GM23248 (cell line): ENCODE measurements at regions not wholly inside any gene's neighbourhood (a gene's known extent, or its start where the extent isn't known, plus 50 kb on each side); places are given as distances from the start of the nearest gene placed in this dataset.
A peak's percentile ranks its signal among the peaks of the same experiment; 100 is the strongest.

Source experiments
- DNase-seq: peaks from one replicate; pipeline ENCODE4 v3.0.0-alpha.2; 2015
- H2AFZ ChIP-seq: fragments of 200-600 bp; sonication (generic); 2 replicates; pipeline ENCODE4 v1.6.1; 2016; ENCODE audit warnings: antibody characterized with exemption
- H3F3A ChIP-seq: fragments of 200-600 bp; sonication (generic); 2 replicates; pipeline ENCODE4 v1.6.1; 2016; ENCODE audit warnings: mild to moderate bottlenecking, antibody characterized with exemption, mixed run types; ENCODE audit not compliant: insufficient read depth
- H3K27ac ChIP-seq: fragments of 200-600 bp; sonication (generic); 2 replicates; pipeline ENCODE4 v1.5.1; 2016; ENCODE audit warnings: mild to moderate bottlenecking
- H3K27me3 ChIP-seq: fragments of 200-600 bp; sonication (generic); replicated peaks from 2 replicates; pipeline ENCODE4 v1.6.1; 2016; ENCODE audit warnings: mild to moderate bottlenecking; ENCODE audit not compliant: insufficient read depth
- H3K36me3 ChIP-seq: fragments of 200-600 bp; sonication (generic); 2 replicates; pipeline ENCODE4 v1.6.1; 2016; ENCODE audit warnings: low read depth, mild to moderate bottlenecking
- H3K4me1 ChIP-seq: fragments of 200-600 bp; sonication (generic); 2 replicates; pipeline ENCODE4 v1.6.1; 2016; ENCODE audit warnings: mild to moderate bottlenecking; ENCODE audit not compliant: insufficient read depth
- H3K4me2 ChIP-seq: fragments of 200-600 bp; sonication (generic); one replicate; pipeline ENCODE4 v1.6.1; 2016; ENCODE audit warnings: mild to moderate bottlenecking; ENCODE audit not compliant: unreplicated experiment
- H3K4me3 ChIP-seq: fragments of 200-600 bp; sonication (generic); 2 replicates; pipeline ENCODE4 v1.5.1; 2016; ENCODE audit warnings: mild to moderate bottlenecking
- H3K79me2 ChIP-seq: fragments of 200-600 bp; sonication (generic); 2 replicates; pipeline ENCODE4 v1.6.1; 2016; ENCODE audit warnings: mild to moderate bottlenecking; ENCODE audit not compliant: insufficient read depth
- H3K9ac ChIP-seq: fragments of 200-600 bp; sonication (generic); 2 replicates; pipeline ENCODE4 v1.6.1; 2016; ENCODE audit warnings: mild to moderate bottlenecking
- H3K9me2 ChIP-seq: fragments of 200-600 bp; sonication (generic); 2 replicates; pipeline ENCODE4 v1.6.1; 2016; ENCODE audit warnings: mixed run types, mild to moderate bottlenecking, moderate library complexity; ENCODE audit not compliant: insufficient read depth
- H3K9me3 ChIP-seq: fragments of 200-600 bp; sonication (generic); one replicate; pipeline ENCODE4 v1.6.1; 2017; ENCODE audit warnings: low read depth
- H4K20me1 ChIP-seq: fragments of 200-600 bp; sonication (generic); 2 replicates; pipeline ENCODE4 v1.6.0; 2016; ENCODE audit not compliant: insufficient read depth
- EZH2 ChIP-seq: fragments of 200-600 bp; sonication (generic); IDR thresholded peaks from 2 replicates; pipeline ENCODE4 v1.6.1; 2018; ENCODE audit warnings: antibody characterized with exemption, mild to moderate bottlenecking; ENCODE audit not compliant: insufficient read depth, poor library complexity, severe bottlenecking
- EZH2phosphoT487 ChIP-seq: fragments of 200-600 bp; sonication (generic); IDR thresholded peaks from 2 replicates; pipeline ENCODE4 v1.6.1; 2018; ENCODE audit warnings: antibody characterized with exemption, moderate library complexity, mild to moderate bottlenecking, low read depth; ENCODE audit not compliant: insufficient read depth
- WGBS, 2 experiments: methylation state at CpG; one replicate each; pipeline ENCODE4 v1.1.6; 2015 to 2017; ENCODE audit warnings: low lambda C conversion rate in 2 of 2, low coverage in 1 of 2; ENCODE audit errors: missing lambda C conversion rate in 2 of 2; 5-methylcytosine and 5-hydroxymethylcytosine counted together
- in situ Hi-C: fragments of 300-500 bp; cut with MboI; formaldehyde crosslinking; loops from 2 replicates; pipeline ENCODE4 v1.15.0; 2020

DNA sequence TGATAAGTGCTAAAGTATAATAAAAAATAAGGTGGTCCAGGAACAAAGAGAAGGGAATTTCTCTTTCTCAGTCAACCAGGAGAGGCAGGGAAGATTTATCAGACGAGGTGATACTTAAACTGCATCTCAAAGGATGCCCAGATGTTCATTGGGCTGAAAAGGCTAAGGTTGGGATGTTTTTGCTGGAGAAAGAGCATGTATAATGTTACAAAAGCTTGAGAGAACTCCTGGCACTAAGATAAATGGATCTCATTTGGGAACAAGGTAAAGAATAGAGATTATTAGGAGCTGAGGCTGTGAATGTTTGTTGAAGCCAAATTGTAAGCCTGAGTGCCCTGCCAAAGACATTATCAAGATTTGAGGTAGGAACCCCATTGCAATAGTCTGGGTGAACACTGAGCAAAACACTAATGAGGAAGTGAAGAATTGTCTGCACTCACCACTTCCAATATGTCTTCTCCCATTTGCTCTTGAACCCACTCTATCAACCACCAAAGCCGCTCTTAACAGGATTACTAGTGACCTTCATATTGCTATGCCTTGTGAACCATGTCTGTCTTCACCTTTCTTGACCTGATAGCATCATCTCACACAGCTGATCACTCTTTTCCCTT, 149.0 kb upstream of the ARID2 start:
- H3K9me3 ChIP-seq, result no peaks in the 10 kb centered on the region
- H4K20me1 ChIP-seq, result no peaks in the 10 kb centered on the region
- H3K4me2 ChIP-seq, result no peak overlapping the region
- H3K4me1 ChIP-seq, result no peaks in the 10 kb centered on the region
- TF ChIP-seq EZH2phosphoT487, result no peak
- no peak for TF ChIP-seq EZH2
- H3K4me3 ChIP-seq, result no peak overlapping the region
- no peaks in the 10 kb centered on the region for H3K36me3 ChIP-seq
- in situ Hi-C loops, result no loop called here
- H3K27ac ChIP-seq, result no peak overlapping the region
- H2AFZ ChIP-seq, result no peak overlapping the region
- H3K27me3 ChIP-seq, result 0 out of 2 replicates have a peak, but pooled peaks cover under 1% of the 10 kb centered on the region
- 29 to 33% methylated on average over 2 of the region's 2 CpGs for WGBS, 2 experiments
- 0 out of 2 replicates have a peak, but pooled peaks cover 2% of the 10 kb centered on the region for H3K9me2 ChIP-seq
- H3K9ac ChIP-seq, result no peak overlapping the region
- H3F3A ChIP-seq, result no peaks in the 10 kb centered on the region
- no peak for DNase-seq
- no peaks in the 10 kb centered on the region for H3K79me2 ChIP-seq

- Histone ChIP-seq H3K9ac (no peak overlapping the region), H3K4me1 (no peaks in the 10 kb centered on the region), H3K79me2 (no peaks in the 10 kb centered on the region), H3K4me2 (no peak overlapping the region), H4K20me1 (no peaks in the 10 kb centered on the region), H3K36me3 (no peaks in the 10 kb centered on the region), H3K27ac (no peak overlapping the region), H2AFZ (no peak overlapping the region), H3K4me3 (no peak overlapping the region), H3K9me3 (no peaks in the 10 kb centered on the region), H3K9me2 (0 out of 2 replicates have a peak, but pooled peaks cover 2% of the 10 kb centered on the region), H3K27me3 (no peaks in the 10 kb centered on the region), H3F3A (no peaks in the 10 kb centered on the region)
- TF ChIP-seq EZH2phosphoT487, result no peak
- TF ChIP-seq EZH2, result no peak
- DNase-seq, result no peak
- 53 to 61% methylated on average over 1 of the region's 1 CpG for WGBS, 2 experiments
- in situ Hi-C loops, result no loop called here
These were observed 148.4 kb upstream of the ARID2 start for GRCh38 chr12:45581112-45581511.

- no peak overlapping the region for H2AFZ ChIP-seq
- in situ Hi-C loops, result no loop called here
- H3K27me3 ChIP-seq, result no peaks in the 10 kb centered on the region
- no peaks in the 10 kb centered on the region for H3K4me1 ChIP-seq
- TF ChIP-seq EZH2phosphoT487, result no peak
- TF ChIP-seq EZH2, result no peak
- no peak overlapping the region for H3K4me2 ChIP-seq
- no peaks in the 10 kb centered on the region for H4K20me1 ChIP-seq
- WGBS, 2 experiments, result 64 to 78% methylated on average over 1 of the region's 1 CpG
- H3F3A ChIP-seq, result no peaks in the 10 kb centered on the region
- H3K9me2 ChIP-seq, result 0 out of 2 replicates have a peak, but pooled peaks cover 2% of the 10 kb centered on the region
- H3K79me2 ChIP-seq, result no peaks in the 10 kb centered on the region
- no peak overlapping the region for H3K4me3 ChIP-seq
- no peaks in the 10 kb centered on the region for H3K36me3 ChIP-seq
- no peak overlapping the region for H3K9ac ChIP-seq
- no peak for DNase-seq
- H3K27ac ChIP-seq, result no peak overlapping the region
- no peaks in the 10 kb centered on the region for H3K9me3 ChIP-seq
These were observed 147.0 kb upstream of the ARID2 start for GRCh38 chr12:45582536-45582935.

- 0 out of 2 replicates have a peak, but pooled peaks cover 2% of the 10 kb centered on the region for H3K9me2 ChIP-seq
- H3K9me3 ChIP-seq, result no peaks in the 10 kb centered on the region
- no peak overlapping the region for H3K9ac ChIP-seq
- H3K79me2 ChIP-seq, result no peaks in the 10 kb centered on the region
- peak; percentile 1 for DNase-seq
- TF ChIP-seq EZH2 (no peak), EZH2phosphoT487 (no peak)
- H3K4me2 ChIP-seq, result no peak overlapping the region
- H4K20me1 ChIP-seq, result no peaks in the 10 kb centered on the region
- H3K27ac ChIP-seq, result no peak overlapping the region
- H2AFZ ChIP-seq, result no peak overlapping the region
- WGBS, 2 experiments, result 67 to 68% methylated on average over 8 of the region's 8 CpGs
- H3F3A ChIP-seq, result no peaks in the 10 kb centered on the region
- no peaks in the 10 kb centered on the region for H3K27me3 ChIP-seq
- no peak overlapping the region for H3K4me3 ChIP-seq
- H3K36me3 ChIP-seq, result no peaks in the 10 kb centered on the region
- H3K4me1 ChIP-seq, result no peaks in the 10 kb centered on the region
- in situ Hi-C loops, result no loop called here
These were observed 146.4 kb upstream of the ARID2 start for GRCh38 chr12:45582986-45583659.
